ENCODE measurements at regions not wholly inside any gene's neighbourhood (a gene's known extent, or its start where the extent isn't known, plus 50 kb on each side); places are given as distances from the start of the nearest gene placed in this dataset.
"Not testable (repeated sequence)": the region's sequence is repeated elsewhere in the genome, so short reads cannot be mapped to it uniquely, and the experiment has no call there.

DNA sequence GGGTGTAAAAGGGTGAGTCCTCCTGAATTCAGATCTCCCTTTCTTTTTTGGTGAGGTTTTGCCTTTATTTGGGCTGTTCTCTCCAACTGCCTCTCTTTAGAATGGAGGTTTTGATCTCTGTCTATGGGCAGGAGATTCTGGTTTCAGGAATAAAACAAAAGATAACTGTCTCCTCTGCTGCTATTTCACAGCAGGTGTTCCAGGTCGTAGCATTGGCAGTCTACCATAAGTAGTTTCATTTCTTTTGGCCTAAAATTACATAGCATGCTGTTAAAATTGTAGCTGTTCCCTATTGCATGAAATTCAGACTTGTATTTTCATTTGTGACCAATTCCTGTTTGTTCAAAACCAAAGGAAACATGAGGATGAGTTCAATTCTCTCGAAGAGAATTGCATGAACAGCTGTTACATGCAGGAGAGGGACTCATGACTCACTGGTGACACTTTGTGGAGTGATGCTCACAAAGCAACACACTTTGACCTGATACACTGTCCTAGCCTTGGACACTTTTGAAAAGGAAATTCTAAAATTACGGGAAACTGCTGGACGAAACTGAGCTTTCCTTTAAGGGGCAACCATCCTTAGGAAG lies 76.8 kb upstream of the SIRPG start:
- H2AFZ ChIP-seq (ENCODE audit: low read length), result no peak overlapping the region
- no peaks in the 10 kb centered on the region for H3K4me1 ChIP-seq (ENCODE audit: control insufficient read depth, extremely low read depth, insufficient read depth, low read length)
- no peaks in the 10 kb centered on the region for H3K36me3 ChIP-seq (ENCODE audit: control insufficient read depth, insufficient read depth, low read length)
- peak in 1 of 2 donors; percentile 3 for DNase-seq (ENCODE audit: low read depth in 2 of 2)
- no peak overlapping the region for H3K4me3 ChIP-seq (replicated peaks in 1 of 4; ENCODE audit: control extremely low read depth in 1 of 4, insufficient read depth in 1 of 4, low read depth in 3 of 4, low read length in 4 of 4)
- no peaks in the 10 kb centered on the region for H3K79me2 ChIP-seq (ENCODE audit: control insufficient read depth, insufficient read depth, low read length)
- H4K20me1 ChIP-seq (ENCODE audit: control insufficient read depth, extremely low read depth, insufficient read depth, low read length), result no peaks in the 10 kb centered on the region
- no peak overlapping the region for H3K4me2 ChIP-seq (ENCODE audit: extremely low read depth, insufficient read depth, low read length)
- H3K9me3 ChIP-seq (ENCODE audit: control insufficient read depth, insufficient read depth, low read depth, low read length), result no peaks in the 10 kb centered on the region
- H3K27ac ChIP-seq (ENCODE audit: insufficient read depth, low read length), result no peak overlapping the region
- peaks cover 5% of the 10 kb centered on the region for H3K27me3 ChIP-seq (ENCODE audit: control insufficient read depth, insufficient read depth, low read length)
- TF ChIP-seq EZH2 (IDR thresholded peaks at IDR 0.05; ENCODE audit: low read length, missing control alignments) (no peak), CTCF (conservative IDR thresholded peaks at IDR 0.05 in 1 of 2, IDR thresholded peaks at IDR 0.05 in 1 of 2; ENCODE audit: low read depth in 1 of 2, low read length in 2 of 2) (no peak)
- H3K9ac ChIP-seq (ENCODE audit: insufficient read depth, low read length), result no peak overlapping the region

- not testable (repeated sequence) for H3K4me1 ChIP-seq (ENCODE audit: control insufficient read depth, extremely low read depth, insufficient read depth, low read length); H2AFZ ChIP-seq (ENCODE audit: low read length); H3K9ac ChIP-seq (ENCODE audit: insufficient read depth, low read length); H3K27me3 ChIP-seq (ENCODE audit: control insufficient read depth, insufficient read depth, low read length); H3K4me3 ChIP-seq (replicated peaks in 1 of 4; ENCODE audit: control extremely low read depth in 1 of 4, insufficient read depth in 1 of 4, low read depth in 3 of 4, low read length in 4 of 4); H3K36me3 ChIP-seq (ENCODE audit: control insufficient read depth, insufficient read depth, low read length); H4K20me1 ChIP-seq (ENCODE audit: control insufficient read depth, extremely low read depth, insufficient read depth, low read length); H3K27ac ChIP-seq (ENCODE audit: insufficient read depth, low read length); DNase-seq (ENCODE audit: low read depth in 2 of 2); H3K4me2 ChIP-seq (ENCODE audit: extremely low read depth, insufficient read depth, low read length); H3K9me3 ChIP-seq (ENCODE audit: control insufficient read depth, insufficient read depth, low read depth, low read length); H3K79me2 ChIP-seq (ENCODE audit: control insufficient read depth, insufficient read depth, low read length)
Measured at GRCh38 chr20:1731828-1732375, 74.3 kb upstream of the SIRPG start.

GRCh38 chr20:1730981-1731711 lies 73.6 kb upstream of the SIRPG start:
- not testable (repeated sequence) for H2AFZ ChIP-seq (ENCODE audit: low read length); H3K9me3 ChIP-seq (ENCODE audit: control insufficient read depth, insufficient read depth, low read depth, low read length); H3K27ac ChIP-seq (ENCODE audit: insufficient read depth, low read length); H3K4me1 ChIP-seq (ENCODE audit: control insufficient read depth, extremely low read depth, insufficient read depth, low read length); H4K20me1 ChIP-seq (ENCODE audit: control insufficient read depth, extremely low read depth, insufficient read depth, low read length); H3K9ac ChIP-seq (ENCODE audit: insufficient read depth, low read length); H3K27me3 ChIP-seq (ENCODE audit: control insufficient read depth, insufficient read depth, low read length); H3K4me2 ChIP-seq (ENCODE audit: extremely low read depth, insufficient read depth, low read length); DNase-seq (ENCODE audit: low read depth in 2 of 2); H3K36me3 ChIP-seq (ENCODE audit: control insufficient read depth, insufficient read depth, low read length); H3K79me2 ChIP-seq (ENCODE audit: control insufficient read depth, insufficient read depth, low read length); H3K4me3 ChIP-seq (replicated peaks in 1 of 4; ENCODE audit: control extremely low read depth in 1 of 4, insufficient read depth in 1 of 4, low read depth in 3 of 4, low read length in 4 of 4)

GRCh38 chr20:1727303-1727702 lies 69.7 kb upstream of the SIRPG start:
- not testable (repeated sequence) for H3K27me3 ChIP-seq (ENCODE audit: control insufficient read depth, insufficient read depth, low read length); H3K27ac ChIP-seq (ENCODE audit: insufficient read depth, low read length); H3K36me3 ChIP-seq (ENCODE audit: control insufficient read depth, insufficient read depth, low read length); H4K20me1 ChIP-seq (ENCODE audit: control insufficient read depth, extremely low read depth, insufficient read depth, low read length); H3K4me2 ChIP-seq (ENCODE audit: extremely low read depth, insufficient read depth, low read length); H3K4me1 ChIP-seq (ENCODE audit: control insufficient read depth, extremely low read depth, insufficient read depth, low read length); H2AFZ ChIP-seq (ENCODE audit: low read length); H3K9ac ChIP-seq (ENCODE audit: insufficient read depth, low read length); DNase-seq (ENCODE audit: low read depth in 2 of 2); H3K79me2 ChIP-seq (ENCODE audit: control insufficient read depth, insufficient read depth, low read length); H3K4me3 ChIP-seq (replicated peaks in 1 of 4; ENCODE audit: control extremely low read depth in 1 of 4, insufficient read depth in 1 of 4, low read depth in 3 of 4, low read length in 4 of 4); H3K9me3 ChIP-seq (ENCODE audit: control insufficient read depth, insufficient read depth, low read depth, low read length)

Measured in fibroblast of lung (primary cell).